A673 (cell line): ENCODE measurements at regions not wholly inside any gene's neighbourhood (a gene's known extent, or its start where the extent isn't known, plus 50 kb on each side); places are given as distances from the start of the nearest gene placed in this dataset.

Source experiments
- CTCF ChIP-seq: fragments of 300-800, 200-600 bp; sonication (generic); conservative IDR thresholded peaks from 2 replicates; pipeline ENCODE4 v1.5.1; 2017; ENCODE audit warnings: low read depth, mild to moderate bottlenecking, antibody characterized with exemption, low read length, moderate library complexity, mixed read lengths
- EZH2 ChIP-seq: fragments of 200-600 bp; sonication (generic); IDR thresholded peaks from 2 replicates; pipeline ENCODE4 v1.6.1; 2017; ENCODE audit warnings: borderline replicate concordance, low read depth, mild to moderate bottlenecking, mixed read lengths, antibody characterized with exemption, low read length; ENCODE audit not compliant: poor library complexity, severe bottlenecking

- TF ChIP-seq CTCF, result no peak
- no peak for TF ChIP-seq EZH2
These were observed 406.0 kb downstream of the TSHZ3 start for GRCh38 chr19:30943101-30943843.
